ENCODE measurements at regions not wholly inside any gene's neighbourhood (a gene's known extent, or its start where the extent isn't known, plus 50 kb on each side); places are given as distances from the start of the nearest gene placed in this dataset.

DNA sequence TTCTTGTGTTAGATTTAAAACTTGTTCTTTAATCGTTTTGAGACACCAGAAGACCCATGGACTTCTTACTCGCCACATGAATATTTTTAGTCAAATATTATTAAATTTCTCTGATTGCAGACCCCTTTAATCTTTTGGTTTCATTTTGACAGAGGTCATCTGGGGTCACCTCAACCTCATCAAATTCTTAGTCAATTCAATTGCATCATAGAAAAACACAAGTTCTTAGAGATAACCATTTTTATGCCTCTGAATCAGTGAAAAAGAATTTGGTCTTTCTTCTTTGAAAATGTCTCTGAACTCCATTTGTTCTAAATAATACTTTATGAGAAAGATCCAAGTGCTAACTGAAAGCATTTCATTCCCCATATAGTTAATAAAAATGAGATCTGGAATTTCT is 55.2 kb upstream of the CBLN4 start:
- DNase-seq, result no peak

DNA sequence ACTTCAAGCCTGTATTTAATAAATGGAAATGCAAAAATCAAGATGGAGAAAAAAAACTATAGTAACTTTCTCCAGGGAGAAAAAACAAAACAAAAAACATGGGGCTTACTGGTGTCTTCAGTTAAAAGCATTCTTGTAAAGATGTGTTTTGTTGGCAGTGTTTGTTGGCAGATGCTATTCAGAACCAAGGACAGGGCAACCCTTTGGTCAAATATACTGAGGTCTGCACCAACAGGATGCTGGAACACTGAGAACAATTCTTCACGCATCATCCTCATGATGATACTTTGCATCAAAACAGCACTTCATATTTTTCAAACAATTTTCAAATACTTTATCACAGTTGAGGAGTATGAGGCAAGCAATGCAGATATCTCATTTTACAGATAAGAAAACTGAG is 63.7 kb upstream of the CBLN4 start:
- no peak for DNase-seq

DNA sequence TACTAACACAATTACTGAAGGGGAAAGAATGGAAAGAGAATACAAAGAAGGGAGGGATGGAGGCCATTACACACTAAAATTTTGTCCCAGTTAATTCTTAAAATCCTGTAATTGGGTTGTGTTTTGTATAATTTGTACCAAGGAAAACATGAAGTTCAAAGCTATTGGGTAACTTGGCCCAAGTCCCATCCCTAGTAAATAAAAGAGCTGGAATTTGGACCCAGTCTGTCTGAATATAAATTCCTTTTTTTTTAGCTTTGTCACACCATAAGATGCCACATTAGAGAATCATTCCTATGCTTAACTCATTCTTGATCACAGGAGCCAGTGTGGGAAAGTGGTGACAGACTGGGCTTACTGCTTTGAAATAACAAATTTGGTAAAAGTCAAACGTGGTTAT is 66.8 kb upstream of the CBLN4 start:
- DNase-seq, result no peak

DNA sequence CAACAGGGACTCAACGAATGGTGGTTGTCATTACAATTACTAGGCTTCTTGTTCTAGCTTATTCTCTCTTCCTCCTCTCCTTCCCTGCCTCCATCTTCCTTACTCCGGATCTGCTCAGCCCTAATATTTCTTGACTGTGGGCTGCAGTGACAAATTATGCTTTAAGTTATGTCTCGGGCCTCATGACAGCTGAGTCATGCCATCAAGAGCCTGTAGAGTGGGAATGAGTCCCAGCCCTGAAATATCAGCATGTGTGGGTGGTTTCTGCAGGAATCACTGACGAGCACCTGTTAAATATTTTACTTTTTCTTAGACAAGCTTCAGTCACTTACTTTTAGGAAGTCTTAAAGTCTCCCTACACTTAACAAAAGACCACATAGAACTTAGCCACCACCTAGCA is 83.1 kb upstream of the CBLN4 start:
- no peak for DNase-seq

DNA sequence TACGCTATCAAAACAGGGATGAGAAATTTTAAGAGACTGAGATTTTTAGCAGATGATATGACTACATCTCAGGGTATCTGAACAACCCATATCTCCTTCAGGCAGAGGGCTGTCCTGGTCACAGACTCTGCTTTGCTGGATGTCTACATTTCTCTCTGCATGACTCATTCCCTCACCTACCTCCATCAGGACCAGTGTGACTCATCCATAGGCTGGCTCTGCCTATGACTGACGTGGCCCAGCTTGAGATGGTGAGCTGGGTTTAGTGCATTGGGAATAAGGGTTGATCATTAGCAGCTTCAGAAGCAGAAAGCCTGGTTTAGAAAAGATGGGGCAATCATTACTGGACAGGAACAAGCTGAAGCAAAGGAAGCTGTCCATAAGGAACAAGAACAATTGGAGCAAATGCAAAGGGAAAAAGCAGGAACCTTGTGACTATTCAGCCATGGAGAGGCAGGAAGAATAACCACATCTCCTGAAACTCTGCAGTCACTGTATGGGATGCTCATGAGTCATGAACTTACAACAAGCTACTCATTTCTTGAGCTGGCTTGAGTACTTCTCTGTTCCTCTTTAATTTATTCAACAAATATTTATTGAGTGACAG is 86.4 kb upstream of the CBLN4 start:
- DNase-seq, result no peak

DNA sequence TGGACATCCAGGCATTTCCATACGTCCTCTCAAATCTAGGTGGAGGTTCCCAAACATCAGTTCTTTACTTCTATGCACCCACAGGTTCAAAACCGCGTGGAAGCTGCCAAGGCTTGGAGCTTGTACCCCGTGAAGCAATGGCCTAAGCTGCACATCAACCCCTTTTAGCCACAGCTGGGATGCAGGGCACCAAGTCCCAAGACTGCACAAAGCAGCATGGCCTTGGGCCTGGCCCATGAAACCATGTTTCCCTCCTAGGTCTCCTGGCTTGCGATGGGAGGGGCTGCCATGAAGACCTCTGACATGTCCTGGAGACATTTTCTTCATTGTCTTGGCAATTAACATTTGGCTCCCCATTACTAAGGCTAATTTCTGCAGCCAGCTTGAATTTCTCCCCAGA is 88.9 kb upstream of the CBLN4 start:
- DNase-seq, result no peak

DNA sequence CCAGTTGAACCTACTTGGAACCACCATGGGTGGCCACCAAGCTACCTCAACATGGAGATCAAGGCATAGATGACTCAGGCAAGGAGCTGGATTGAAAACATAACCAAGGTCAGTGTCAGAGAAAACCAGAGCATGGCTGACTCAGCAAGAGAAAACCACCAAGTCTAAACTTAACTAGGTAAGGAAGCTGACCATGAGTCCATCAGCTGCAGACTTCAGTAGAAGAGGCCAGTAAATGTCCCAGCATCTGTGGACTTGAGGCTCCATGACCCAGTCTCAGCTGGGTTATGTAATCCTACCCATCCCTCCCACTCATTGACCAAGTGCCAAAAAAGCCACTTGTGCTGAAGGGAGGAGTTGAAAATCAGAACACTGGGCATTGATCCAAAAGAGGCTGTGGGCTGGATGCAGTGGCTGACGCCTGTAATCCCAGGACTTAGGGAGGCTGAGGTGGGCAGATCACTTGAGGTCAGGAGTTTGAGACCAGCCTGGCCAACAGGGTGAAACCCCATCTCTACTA is 93.7 kb upstream of the CBLN4 start:
- peak; percentile 6 for DNase-seq

DNA sequence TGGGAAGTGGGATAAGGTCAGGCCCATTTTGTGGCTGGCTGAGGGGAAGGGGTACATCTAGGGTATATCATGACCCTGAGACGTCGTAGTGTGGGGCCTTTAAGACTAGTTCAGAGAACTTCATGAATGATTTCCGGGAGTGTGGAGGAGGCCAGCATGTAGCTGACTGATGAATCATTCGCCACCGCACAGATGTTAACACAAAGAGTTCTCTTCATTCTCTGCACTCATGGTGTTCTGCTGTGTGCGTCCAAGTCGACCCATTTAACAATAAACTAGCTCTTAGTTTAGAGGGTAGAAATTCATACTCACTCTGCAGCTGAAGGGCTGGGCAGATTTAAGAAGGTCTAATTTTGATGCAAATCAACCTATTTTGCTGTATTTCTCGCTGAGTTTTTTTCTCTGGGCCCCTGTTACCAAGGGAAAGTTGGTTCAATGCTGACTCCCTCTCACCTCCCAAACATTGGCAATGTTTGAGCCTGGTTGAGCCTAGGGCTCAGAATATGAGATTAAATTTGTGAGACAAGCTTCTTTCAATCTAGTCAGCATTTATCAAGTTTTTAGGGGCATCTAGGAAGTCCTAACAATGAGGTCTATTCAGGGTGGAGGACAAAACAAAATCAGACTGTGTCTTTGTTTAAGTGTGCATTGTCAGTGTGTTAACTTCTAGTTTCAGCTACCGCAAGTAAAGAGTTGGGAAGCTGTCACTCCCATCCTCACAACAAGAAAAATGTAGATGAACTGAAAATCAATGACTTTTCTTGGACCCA is 106.8 kb upstream of the CBLN4 start:
- no peak for DNase-seq

DNA sequence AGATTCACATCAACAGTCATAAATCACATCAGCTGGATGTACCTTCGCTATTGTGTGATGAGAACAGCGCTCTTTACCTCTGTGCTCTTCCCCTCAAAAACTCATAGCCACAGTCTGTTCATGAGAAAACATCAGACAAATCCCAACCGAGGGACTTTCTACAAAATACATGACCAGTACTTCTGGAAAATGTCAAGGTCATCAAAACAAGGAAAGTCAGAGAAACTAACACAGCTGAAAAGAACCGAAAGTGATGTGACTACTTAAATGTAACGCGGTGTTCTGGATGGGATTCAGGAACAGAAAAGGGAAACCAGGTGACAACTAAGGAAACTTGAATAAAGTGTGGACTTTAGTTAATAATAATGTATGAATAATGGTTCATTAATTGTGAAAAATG is 112.0 kb upstream of the CBLN4 start:
- no peak for DNase-seq

DNA sequence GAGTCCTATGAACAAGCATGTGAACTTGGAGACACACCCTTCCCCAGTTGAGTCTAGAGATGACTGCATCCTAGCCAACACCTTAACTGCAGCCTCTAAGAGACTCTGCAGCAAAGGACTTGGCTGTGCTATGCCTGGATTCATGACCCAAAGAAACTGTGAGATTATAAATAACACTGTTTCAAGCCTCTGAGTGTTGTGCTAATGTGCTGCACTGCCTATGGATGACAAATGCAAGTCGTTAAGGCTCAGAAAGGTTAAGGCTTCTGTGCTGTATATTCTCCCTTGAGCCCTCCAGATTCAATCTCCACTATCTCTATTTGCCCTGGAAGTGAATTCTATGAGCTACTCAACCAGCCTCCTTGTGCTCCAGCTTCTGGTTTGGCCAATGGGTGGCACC is 116.5 kb upstream of the CBLN4 start:
- no peak for DNase-seq

DNA sequence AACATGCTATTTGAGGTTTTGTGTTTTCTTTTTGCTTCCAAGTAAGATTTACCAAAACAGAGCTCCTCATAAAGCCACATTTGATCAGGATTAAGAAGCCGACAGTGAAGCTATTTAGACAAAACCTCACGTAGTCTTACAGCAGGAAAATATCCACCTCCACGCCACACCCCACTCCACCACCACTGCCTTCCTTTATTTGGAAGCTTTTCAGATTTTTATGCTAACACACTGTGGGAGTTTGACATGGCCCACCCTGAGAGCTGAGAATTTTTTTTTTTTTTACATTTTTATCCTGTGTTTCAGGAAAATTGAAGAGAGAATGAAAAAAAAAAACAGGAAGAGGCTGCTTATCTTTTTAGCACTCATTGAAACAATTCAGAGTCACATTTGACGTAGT is 104.8 kb upstream of the MC3R start:
- DNase-seq, result no peak

DNA sequence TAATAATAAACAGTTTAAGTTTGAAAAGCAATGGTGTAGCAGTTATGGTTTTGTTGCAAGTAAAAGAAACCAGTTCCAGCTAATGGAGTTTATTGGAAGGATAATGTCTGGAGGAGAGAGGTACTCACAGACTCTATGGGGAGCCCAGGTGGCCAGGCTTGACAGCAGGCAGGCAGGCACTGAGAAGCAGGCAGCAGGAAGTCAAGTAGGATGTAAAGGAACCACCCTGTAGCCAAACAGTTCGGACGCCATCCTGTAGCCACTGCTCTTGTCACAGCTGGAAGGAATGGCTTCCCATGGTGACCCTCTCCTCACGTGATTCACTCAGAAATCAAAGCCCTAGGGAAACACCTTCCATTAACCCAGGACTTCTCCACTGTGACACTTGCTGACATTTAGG is 96.7 kb upstream of the MC3R start:
- DNase-seq, result no peak

DNA sequence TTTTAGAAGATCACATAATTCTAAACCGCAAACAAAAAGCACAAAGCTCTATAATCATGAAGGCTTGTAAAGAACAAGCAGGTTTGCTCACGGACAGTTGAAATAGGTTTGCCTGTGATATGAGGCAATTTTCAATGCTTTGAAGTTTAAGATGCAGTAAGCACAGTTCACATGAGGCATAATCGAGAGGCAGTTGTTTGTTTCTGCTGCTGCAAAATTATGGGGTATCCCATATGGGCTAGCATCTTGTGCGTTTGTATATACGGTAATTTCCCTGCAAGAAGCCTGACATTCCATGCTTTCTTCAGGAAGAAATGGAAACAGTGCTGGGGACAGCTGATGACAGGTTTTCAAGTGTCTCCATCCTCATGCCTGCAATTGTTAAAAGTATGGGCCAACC is 94.6 kb upstream of the MC3R start:
- DNase-seq, result no peak

DNA sequence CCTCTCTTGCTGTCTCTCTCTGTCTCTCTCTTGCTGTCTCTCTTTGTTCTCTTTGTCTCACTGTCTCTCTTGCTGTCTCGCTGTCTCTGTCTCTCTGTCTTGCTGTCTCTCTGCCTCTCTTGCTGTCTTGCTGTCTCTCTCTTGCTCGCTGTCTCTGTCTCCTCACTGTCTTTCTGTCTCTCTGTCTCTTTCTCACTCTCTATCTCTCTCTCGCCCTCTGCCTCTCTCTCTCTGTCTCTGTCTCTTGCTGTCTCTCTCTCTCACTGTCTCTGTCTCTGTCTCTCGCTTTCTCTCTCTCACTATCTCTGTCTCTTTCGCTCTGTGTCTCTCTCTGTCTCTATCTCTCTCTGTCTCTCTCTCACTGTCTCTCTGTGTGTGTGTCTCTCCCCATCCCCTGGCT is 92.9 kb upstream of the MC3R start:
- DNase-seq, result no peak

DNA sequence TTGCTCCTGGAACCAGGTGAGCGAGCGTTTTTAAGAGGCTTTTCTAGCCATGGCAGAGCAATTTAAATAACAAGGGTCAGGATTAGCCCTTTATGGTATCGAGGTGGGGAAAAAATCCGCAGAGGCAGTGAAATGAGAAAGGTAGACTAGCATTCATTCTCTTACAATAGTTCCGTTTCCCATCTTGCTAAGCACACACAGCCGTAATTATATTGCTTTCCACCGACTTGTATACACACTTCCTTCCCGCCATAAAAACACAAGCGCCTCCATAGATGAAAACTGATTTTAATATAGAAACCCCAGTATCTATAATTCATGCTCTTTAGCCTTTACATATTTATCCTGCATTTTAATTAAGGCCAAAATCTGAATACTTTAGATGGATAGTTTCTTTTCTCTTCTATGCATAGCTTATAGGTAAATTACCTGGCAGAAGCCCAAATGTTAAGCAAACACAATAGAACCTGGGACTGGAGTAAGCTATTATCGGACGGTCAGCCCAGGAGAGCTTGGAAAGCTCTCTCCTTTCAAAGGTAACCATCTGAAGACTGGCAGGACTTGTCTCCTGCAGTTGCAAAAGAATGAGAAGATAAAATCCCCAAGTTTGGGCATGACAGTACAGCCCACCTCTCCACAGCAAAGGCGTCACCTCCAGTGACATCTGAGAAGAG is 90.9 kb upstream of the MC3R start:
- DNase-seq, result no peak

DNA sequence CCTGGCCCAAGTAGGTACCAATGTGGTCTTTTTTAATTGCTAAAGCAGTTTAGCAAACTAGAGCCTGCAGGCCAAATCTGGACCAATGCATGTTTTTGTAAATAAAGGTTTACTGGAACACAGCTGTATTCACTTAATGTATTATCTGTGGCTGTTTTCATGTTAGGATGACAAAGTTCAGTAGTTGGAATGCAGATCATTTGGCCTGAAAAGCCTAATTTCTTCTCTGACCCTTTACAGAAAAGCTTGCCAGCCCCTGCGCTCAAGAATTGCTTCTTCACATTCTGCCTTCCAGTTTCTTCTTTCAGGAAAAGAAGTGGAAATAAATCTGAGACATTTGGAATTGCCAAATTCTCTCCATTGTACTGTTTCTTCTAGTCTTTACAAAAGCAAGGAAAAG is 90.0 kb upstream of the MC3R start:
- no peak for DNase-seq

DNA sequence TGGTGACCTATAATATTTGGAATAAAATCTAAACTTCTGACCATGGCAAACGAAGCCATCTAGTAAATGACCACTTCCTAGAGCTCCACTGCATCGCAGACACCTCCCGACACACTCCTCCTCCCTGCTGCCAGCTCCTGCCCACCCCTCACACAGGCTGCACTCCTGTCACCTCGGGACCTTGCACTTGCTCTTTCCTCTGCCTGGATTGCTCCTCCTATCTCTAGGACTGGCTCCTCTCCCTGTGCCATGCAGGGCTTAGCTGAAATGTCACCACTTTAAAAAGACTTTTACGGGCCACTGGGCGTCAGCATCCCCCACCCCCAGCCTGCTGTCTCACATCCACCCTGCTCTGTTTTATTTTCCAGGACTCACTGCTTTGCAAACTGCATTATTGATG is 87.6 kb upstream of the MC3R start:
- no peak for DNase-seq

DNA sequence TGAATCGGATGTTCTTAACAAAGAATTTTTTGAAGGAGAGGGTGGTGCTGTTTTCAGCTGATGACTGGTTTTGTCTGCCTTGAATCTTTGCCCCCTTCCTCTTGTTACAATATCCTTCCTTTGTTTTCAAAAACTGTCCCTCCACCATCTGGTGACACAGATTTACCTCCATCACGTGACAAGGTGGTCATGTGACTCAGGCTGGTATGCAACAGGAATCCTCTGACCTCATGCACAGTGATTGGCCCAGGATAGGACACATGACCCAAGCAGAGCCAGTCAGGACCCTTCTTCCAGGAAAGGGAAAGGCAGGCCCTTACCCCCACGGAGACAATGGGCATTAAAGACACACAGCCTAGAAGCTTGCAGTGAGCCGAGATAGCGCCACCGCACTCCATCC is 84.7 kb upstream of the MC3R start:
- DNase-seq, result peak; percentile 79

DNA sequence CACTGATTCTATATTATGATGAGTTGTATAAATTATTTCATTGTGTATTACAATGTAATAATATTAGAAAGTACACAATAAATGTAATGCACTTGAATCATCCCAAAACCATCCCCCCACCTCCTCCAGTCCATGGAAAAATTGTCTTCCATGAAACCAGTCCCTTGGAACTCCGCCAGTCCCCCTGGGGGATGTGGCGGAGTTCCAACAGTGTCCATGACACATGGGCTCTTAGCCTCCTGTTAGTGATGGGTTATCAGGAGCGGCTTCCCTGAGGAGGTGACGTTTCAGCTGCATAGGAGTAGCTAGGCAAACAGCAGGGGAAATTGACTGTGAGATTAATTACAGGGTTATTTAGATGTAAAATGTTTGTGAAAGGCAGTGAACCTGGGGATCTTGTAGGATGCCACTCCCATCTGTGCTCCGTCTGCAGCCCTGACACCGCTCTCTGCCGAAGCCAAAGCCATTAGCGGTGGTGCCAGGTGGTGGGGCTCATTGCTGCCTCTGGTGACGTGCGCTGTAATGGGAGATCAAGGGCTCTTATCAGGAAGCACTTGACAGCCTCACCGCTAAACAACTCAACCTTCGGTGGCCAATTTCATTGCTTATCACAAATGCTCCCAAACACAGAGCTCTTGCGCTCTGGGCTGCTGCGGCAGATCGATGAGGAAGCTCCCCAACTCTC is 81.6 kb upstream of the MC3R start:
- peak; percentile 54 for DNase-seq

DNA sequence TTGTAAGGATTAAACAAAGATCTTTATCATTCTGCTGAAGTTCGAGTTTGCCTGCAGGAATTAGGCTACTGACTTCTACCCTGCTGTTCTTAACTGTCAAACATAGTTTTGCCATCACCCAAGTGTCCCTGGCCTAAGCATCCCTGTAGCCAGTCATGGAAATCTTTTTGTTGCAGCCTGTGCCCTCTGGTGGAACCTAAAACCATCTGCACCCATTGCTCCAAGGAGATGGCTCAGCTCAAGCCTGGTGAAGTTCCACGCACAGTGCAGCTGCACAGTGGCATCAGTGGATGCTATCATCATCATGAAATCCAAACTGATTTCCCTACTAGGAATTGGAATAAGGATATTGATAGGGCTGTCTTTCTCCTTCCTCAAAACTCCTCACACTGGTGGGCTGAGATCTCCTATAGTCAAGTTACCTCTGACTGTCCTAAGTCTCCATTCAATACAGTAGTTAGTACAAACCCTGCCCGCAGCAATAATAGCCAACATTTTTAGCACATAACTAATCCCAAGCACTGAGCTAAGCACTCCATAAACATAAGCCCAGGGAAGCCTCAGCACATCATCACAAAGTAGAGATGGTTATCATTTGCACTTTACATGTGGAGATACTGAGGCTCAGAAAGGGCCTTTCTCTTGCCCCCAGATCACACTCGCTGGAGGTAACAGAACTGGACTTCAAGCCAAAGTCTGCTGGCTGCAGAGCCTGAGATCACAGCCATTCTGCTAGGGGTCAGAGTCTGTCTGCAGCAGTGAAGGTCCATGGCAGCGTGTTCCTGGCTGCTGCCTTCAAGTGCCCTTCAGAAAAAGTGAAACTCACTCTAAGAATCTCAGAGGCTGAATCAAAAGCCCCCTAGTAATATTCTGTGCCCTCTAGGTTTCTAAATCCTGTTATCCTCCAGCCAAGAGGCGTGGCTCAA is 77.2 kb upstream of the MC3R start:
- DNase-seq, result peak; percentile 79

DNA sequence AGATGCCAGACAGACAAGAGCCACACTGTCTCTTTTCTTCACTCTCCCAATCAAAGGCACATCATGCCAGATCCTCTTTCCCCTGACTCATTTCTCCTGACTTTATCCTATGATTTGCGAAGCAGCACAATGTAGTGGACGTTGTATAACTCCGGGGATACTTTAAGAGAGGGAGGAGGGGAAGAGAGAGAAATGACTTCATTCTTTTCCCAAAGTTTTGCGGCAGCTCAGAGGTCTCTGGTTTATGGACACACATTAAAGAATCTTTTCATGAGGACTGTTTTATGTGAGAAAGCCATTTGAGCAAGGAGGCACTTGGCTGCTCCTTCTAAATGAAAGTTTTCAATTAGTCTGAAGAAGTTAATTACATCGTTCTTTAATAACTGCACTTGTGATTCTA is 75.1 kb upstream of the MC3R start:
- no peak for DNase-seq

DNA sequence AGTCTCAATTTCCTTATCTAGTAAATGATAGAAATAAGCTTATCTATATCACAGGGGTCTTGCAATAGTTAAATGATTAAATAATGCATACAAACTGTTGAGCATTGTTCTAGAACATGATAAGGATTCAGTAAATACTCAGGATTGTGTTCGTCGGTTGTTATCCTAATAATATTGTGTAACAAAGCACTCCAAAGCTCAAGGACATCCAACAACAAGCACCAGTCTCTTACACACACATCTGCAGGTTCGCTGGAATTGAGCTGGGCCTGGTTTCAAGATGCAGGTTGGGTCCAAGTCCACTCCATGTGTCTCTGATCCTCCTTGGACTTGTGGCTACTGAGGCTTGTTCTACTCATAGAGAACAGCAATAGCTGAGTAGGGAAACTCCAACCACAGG is 74.1 kb upstream of the MC3R start:
- DNase-seq, result no peak

DNA sequence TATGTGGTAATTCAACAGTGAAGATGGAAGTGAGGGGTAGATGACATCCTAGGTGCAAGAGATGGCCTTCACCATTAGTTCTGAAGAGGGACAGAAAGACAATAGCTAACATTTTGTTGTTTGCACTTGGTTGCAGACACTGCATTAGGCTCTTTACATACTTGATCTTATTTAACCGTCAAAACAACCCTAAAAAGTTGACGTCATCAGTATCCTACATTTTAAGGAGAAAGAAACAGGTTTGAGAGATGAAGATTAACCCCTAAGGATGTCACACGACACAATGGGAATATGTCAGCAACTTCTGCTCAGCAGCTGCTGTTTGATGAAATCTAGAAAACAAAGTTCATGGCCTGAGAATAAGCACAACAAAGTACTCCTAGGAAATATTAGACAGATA is 72.6 kb upstream of the MC3R start:
- no peak for DNase-seq

Measured in NCI-H82 (cell line).